Kidney (tissue), 13 donors: ENCODE measurements at regions not wholly inside any gene's neighbourhood (a gene's known extent, or its start where the extent isn't known, plus 50 kb on each side); places are given as distances from the start of the nearest gene placed in this dataset.

Experiments
- DNase-seq, 5 donors: peaks; one replicate each; pipeline ENCODE4 v3.0.0-alpha.2; 2013 to 2020
- FAIRE-seq: peaks from 2 replicates; lab custom pipeline; 2012; peaks lifted over from hg19 to GRCh38; lab: Jason Lieb, UNC
- H3K27ac ChIP-seq, 2 donors: one replicate each; pipeline ENCODE4 v1.7.0; 2013; ENCODE audit warnings: low read depth in 2 of 2, low read length in 2 of 2, inconsistent platforms in 1 of 2
- H3K27me3 ChIP-seq: one replicate; pipeline ENCODE4 v1.7.1; 2013; ENCODE audit warnings: low read length, inconsistent platforms; ENCODE audit not compliant: control insufficient read depth, insufficient read depth
- H3K36me3 ChIP-seq, 3 donors: one replicate each; pipeline versions ENCODE4 v1.7.0 to v1.7.1; 2013; ENCODE audit warnings: low read length in 3 of 3, control low read depth in 1 of 3, inconsistent platforms in 1 of 3; ENCODE audit not compliant: insufficient read depth in 3 of 3, control insufficient read depth in 2 of 3
- H3K4me1 ChIP-seq, 3 donors: one replicate each; pipeline versions ENCODE4 v1.7.0 to v1.7.1; 2013; ENCODE audit warnings: low read length in 3 of 3, inconsistent platforms in 1 of 3, low read depth in 1 of 3; ENCODE audit not compliant: control insufficient read depth in 2 of 3, insufficient read depth in 2 of 3
- H3K4me3 ChIP-seq, 3 donors: one replicate each; pipeline versions ENCODE4 v1.7.0 to v1.8.1; 2013; ENCODE audit warnings: low read length in 3 of 3, control low read depth in 1 of 3, inconsistent platforms in 1 of 3
- H3K9ac ChIP-seq, 3 donors: one replicate each; pipeline versions ENCODE4 v1.7.0 to v1.7.1; 2013; ENCODE audit warnings: low read length in 3 of 3, control low read depth in 1 of 3, inconsistent platforms in 1 of 3
- H3K9me3 ChIP-seq, 3 donors: one replicate each; pipeline versions ENCODE4 v1.7.0 to v1.7.1; 2013; ENCODE audit warnings: low read length in 3 of 3, control low read depth in 1 of 3, inconsistent platforms in 1 of 3; ENCODE audit not compliant: control insufficient read depth in 2 of 3, insufficient read depth in 1 of 3
- intact Hi-C: fragments of 100-400 bp; cut with DNase I; formaldehyde crosslinking; loops from one replicate; pipeline ENCODE4 v1.11.1; 2022
- TF ChIP-seq, protein P1 (sequence below): IDR thresholded peaks from 3 replicates; pipeline ENCODE4 v1.5.1; 2012; ENCODE audit warnings: mild to moderate bottlenecking, moderate library complexity, borderline replicate concordance; ENCODE audit not compliant: insufficient read depth; ENCODE audit errors: extremely low read depth
- donor health status: control.
- donor health status: control.
- donor health status: control.
- donor health status: control.
- donor health status: control.
- donor health status: DM: yes; HTN: yes; CAD: no.
- donor health status: Normal renal cell carcinoma (clear cell type).

DNA sequence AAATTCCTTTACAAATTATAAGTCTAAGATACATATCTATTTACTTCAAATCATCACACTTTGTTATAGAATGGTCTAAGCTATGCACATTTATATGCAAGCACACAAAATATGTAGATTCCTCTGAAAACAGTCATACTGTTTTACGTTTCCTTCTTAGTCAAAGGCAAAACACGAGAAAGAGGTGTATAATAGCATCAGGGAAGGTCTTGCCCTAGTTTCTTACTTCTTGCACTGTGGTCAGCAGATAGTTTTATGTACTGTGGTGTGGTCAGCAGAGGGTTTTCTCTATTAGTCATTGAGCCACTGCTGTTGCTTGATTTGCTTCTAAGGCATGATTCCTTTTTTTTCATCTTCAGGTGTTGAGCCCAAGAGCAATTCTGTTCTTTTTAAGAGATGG, 117.7 kb downstream of the ADAM29 start:
- intact Hi-C loops: no loop called here
- no peak for DNase-seq
- no peak overlapping the region for H3K4me3 ChIP-seq
- peaks cover 0 to 4% (median 0%) of the 10 kb centered on the region in 3 donors for H3K9me3 ChIP-seq
- FAIRE-seq: no peak
- no peaks in the 10 kb centered on the region for H3K4me1 ChIP-seq
- H3K27ac ChIP-seq: no peak overlapping the region
- TF ChIP-seq, protein P1, sequence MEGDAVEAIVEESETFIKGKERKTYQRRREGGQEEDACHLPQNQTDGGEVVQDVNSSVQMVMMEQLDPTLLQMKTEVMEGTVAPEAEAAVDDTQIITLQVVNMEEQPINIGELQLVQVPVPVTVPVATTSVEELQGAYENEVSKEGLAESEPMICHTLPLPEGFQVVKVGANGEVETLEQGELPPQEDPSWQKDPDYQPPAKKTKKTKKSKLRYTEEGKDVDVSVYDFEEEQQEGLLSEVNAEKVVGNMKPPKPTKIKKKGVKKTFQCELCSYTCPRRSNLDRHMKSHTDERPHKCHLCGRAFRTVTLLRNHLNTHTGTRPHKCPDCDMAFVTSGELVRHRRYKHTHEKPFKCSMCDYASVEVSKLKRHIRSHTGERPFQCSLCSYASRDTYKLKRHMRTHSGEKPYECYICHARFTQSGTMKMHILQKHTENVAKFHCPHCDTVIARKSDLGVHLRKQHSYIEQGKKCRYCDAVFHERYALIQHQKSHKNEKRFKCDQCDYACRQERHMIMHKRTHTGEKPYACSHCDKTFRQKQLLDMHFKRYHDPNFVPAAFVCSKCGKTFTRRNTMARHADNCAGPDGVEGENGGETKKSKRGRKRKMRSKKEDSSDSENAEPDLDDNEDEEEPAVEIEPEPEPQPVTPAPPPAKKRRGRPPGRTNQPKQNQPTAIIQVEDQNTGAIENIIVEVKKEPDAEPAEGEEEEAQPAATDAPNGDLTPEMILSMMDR: no peak
- H3K9ac ChIP-seq: no peak overlapping the region
- no peaks in the 10 kb centered on the region for H3K27me3 ChIP-seq
- no peaks in the 10 kb centered on the region for H3K36me3 ChIP-seq

DNA sequence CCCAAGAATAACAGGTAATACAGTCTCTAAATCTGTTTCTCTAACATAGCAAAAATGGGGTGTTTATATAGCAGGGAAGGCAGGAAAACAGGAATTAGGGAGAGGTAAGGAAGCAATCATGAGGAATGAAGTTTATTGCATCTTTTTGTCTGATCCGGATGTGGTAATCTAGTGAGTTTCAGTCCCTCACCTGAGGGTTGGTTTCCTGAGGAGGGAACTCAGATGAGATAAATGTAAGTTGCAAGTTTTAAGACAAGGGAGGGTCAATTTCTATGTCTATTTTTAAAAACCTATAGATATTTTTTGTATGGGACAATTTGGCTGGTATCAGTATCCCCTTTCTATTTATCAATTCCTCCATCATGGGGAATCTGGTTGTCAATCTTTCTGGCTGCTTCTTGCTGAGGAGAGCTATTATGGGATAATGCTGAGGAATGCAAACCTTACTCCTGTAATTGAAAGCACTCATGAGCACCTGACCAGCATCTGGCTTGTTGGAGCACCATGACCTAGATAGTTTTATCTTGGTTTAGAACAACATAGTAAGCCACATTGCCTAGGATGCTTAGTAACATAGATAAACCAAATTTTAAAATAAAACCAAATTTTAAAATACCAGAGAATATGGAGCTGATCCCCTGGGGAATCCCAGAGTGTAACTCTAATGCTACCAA, 130.1 kb downstream of the ADAM29 start:
- no peak for FAIRE-seq
- TF ChIP-seq, protein P1: no peak
- intact Hi-C loops: no loop called here
- no peak overlapping the region for H3K27ac ChIP-seq
- no peaks in the 10 kb centered on the region for H3K27me3 ChIP-seq
- H3K4me1 ChIP-seq: no peaks in the 10 kb centered on the region
- H3K9me3 ChIP-seq: no peaks in the 10 kb centered on the region
- no peaks in the 10 kb centered on the region for H3K36me3 ChIP-seq
- no peak for DNase-seq
- no peak overlapping the region for H3K4me3 ChIP-seq
- no peak overlapping the region for H3K9ac ChIP-seq

DNA sequence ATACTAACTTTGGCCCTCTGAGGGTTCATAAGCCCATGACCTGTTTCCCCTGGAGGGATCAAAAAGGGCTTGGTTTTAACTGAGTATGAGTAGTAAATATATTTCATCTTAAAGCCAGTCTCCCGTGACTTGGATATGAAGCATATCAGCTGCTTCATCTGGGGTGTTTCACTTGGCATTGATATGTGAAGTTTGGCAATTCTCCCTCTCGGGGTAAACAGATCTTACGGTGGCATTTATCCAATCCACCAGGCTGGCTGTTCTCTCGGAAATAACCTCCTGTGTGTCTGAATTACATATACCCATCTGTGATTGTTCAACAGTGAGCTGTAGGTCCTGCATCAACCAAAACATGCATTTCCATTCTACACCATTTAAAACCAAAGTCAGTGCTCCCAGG, 130.7 kb downstream of the ADAM29 start:
- intact Hi-C loops: no loop called here
- FAIRE-seq (no peak), DNase-seq (no peak)
- Histone ChIP-seq H3K4me1 (no peaks in the 10 kb centered on the region), H3K36me3 (no peaks in the 10 kb centered on the region), H3K9ac (no peak overlapping the region), H3K9me3 (no peaks in the 10 kb centered on the region), H3K27ac (no peak overlapping the region), H3K4me3 (no peak overlapping the region), H3K27me3 (no peaks in the 10 kb centered on the region)
- TF ChIP-seq, protein P1: no peak

DNA sequence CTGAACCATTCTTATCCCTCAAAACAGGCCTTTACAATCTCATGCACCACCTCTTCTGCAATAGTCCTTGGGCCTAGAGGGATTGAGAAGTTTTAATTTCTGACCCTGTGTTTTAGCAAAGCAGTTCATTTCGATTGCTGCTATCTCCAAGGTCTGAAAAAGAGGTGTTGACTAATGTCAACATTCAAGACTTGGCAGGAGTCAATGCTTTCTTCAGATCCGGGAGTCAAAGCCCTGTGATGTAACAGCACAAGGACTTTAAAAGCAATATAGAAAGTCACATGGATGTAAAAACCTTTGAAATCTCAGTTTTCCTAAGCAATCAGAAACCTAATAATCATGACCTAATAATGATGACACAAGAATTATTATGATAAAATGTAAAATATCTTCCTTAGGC, 133.8 kb downstream of the ADAM29 start:
- Histone ChIP-seq H3K36me3 (no peaks in the 10 kb centered on the region), H3K4me3 (no peak overlapping the region), H3K4me1 (no peaks in the 10 kb centered on the region), H3K27ac (no peak overlapping the region), H3K27me3 (no peaks in the 10 kb centered on the region), H3K9ac (no peak overlapping the region), H3K9me3 (no peaks in the 10 kb centered on the region)
- FAIRE-seq (no peak), DNase-seq (no peak)
- intact Hi-C loops: no loop called here
- TF ChIP-seq, protein P1: no peak
